Keratinocyte (primary cell): ENCODE measurements at regions not wholly inside any gene's neighbourhood (a gene's known extent, or its start where the extent isn't known, plus 50 kb on each side); places are given as distances from the start of the nearest gene placed in this dataset.

Experiments
- CTCF ChIP-seq, 3 experiments: IDR thresholded peaks in 1 of 3; conservative IDR thresholded peaks in 1 of 3; optimal IDR thresholded peaks in 1 of 3; 2 replicates in 2 of 3; 3 replicates in 1 of 3; pipeline versions ENCODE3 to v1.5.1; 2011; ENCODE audit warnings: low read length in 3 of 3, mild to moderate bottlenecking in 3 of 3, moderate library complexity in 2 of 3, control low read depth in 1 of 3, inconsistent platforms in 1 of 3; ENCODE audit not compliant: insufficient read depth in 2 of 3; ENCODE audit errors: extremely low read depth in 1 of 3
- EZH2 ChIP-seq: IDR thresholded peaks from one replicate; pipeline ENCODE4 v1.6.1; 2012; ENCODE audit warnings: inconsistent platforms, mild to moderate bottlenecking, low read length, moderate library complexity

- no peak for TF ChIP-seq CTCF (optimal IDR thresholded peaks at IDR 0.05 in 1 of 3, IDR thresholded peaks at IDR 0.05 in 1 of 3, conservative IDR thresholded peaks at IDR 0.05 in 1 of 3; ENCODE audit: extremely low read depth in 1 of 3, insufficient read depth in 2 of 3, low read length in 3 of 3)
- no peak for TF ChIP-seq EZH2
Measured at GRCh38 chr1:80171631-80172030, 1165.1 kb upstream of the ADGRL4 start.
